ENCODE measurements at regions not wholly inside any gene's neighbourhood (a gene's known extent, or its start where the extent isn't known, plus 50 kb on each side); places are given as distances from the start of the nearest gene placed in this dataset.
"Not testable (repeated sequence)": the region's sequence is repeated elsewhere in the genome, so short reads cannot be mapped to it uniquely, and the experiment has no call there.

- no peak overlapping the region for H3K4me3 ChIP-seq
- H3K4me1 ChIP-seq = no peaks in the 10 kb centered on the region
- H3K27me3 ChIP-seq = no peaks in the 10 kb centered on the region
- intact Hi-C loops (cut with DNase I; ENCODE audit: low total_unique reads) = no loop called here
- H3K27ac ChIP-seq = no peak overlapping the region
- H3K36me3 ChIP-seq = no peaks in the 10 kb centered on the region
- TF ChIP-seq CTCF (IDR thresholded peaks at IDR 0.05) = no peak
- H3K9me3 ChIP-seq = no peaks in the 10 kb centered on the region
- no peak for DNase-seq
Measured at GRCh38 chr12:33111850-33112249, 215.3 kb upstream of the PKP2 start.

GRCh38 chr12:33107827-33108226 lies 211.2 kb upstream of the PKP2 start:
- DNase-seq; H3K4me1 ChIP-seq; H3K4me3 ChIP-seq; H3K36me3 ChIP-seq; H3K9me3 ChIP-seq; H3K27me3 ChIP-seq; H3K27ac ChIP-seq; intact Hi-C loops (cut with DNase I; ENCODE audit: low total_unique reads): not testable (repeated sequence)

- H3K36me3 ChIP-seq = no peaks in the 10 kb centered on the region
- H3K27ac ChIP-seq = no peak overlapping the region
- H3K4me1 ChIP-seq = no peaks in the 10 kb centered on the region
- H3K4me3 ChIP-seq = no peak overlapping the region
- no peaks in the 10 kb centered on the region for H3K27me3 ChIP-seq
- no peak for TF ChIP-seq CTCF (IDR thresholded peaks at IDR 0.05)
- intact Hi-C loops (cut with DNase I; ENCODE audit: low total_unique reads) = no loop called here
- no peaks in the 10 kb centered on the region for H3K9me3 ChIP-seq
- no peak for DNase-seq
Measured at GRCh38 chr12:33093534-33093933, 197.0 kb upstream of the PKP2 start.

- H3K4me1 ChIP-seq; H3K27ac ChIP-seq; H3K9me3 ChIP-seq; DNase-seq; intact Hi-C loops (cut with DNase I; ENCODE audit: low total_unique reads); H3K4me3 ChIP-seq; H3K36me3 ChIP-seq; H3K27me3 ChIP-seq: not testable (repeated sequence)
Measured at GRCh38 chr12:33087876-33088275, 191.3 kb upstream of the PKP2 start.

- H3K36me3 ChIP-seq; H3K27me3 ChIP-seq; H3K9me3 ChIP-seq; H3K4me1 ChIP-seq; intact Hi-C loops (cut with DNase I; ENCODE audit: low total_unique reads); H3K27ac ChIP-seq; H3K4me3 ChIP-seq; DNase-seq: not testable (repeated sequence)
Measured at GRCh38 chr12:33076401-33076800, 179.8 kb upstream of the PKP2 start.

GRCh38 chr12:33075130-33075766 lies 178.7 kb upstream of the PKP2 start:
- H3K36me3 ChIP-seq; DNase-seq; H3K9me3 ChIP-seq; H3K27ac ChIP-seq; H3K27me3 ChIP-seq; H3K4me1 ChIP-seq; intact Hi-C loops (cut with DNase I; ENCODE audit: low total_unique reads); H3K4me3 ChIP-seq: not testable (repeated sequence)

- Histone ChIP-seq H3K27me3 (no peaks in the 10 kb centered on the region), H3K36me3 (no peaks in the 10 kb centered on the region), H3K27ac (no peak overlapping the region), H3K4me1 (no peaks in the 10 kb centered on the region), H3K4me3 (no peak overlapping the region), H3K9me3 (no peaks in the 10 kb centered on the region)
- intact Hi-C loops (cut with DNase I; ENCODE audit: low total_unique reads) = no loop called here
- no peak for DNase-seq
- TF ChIP-seq CTCF (IDR thresholded peaks at IDR 0.05) = no peak
Measured at GRCh38 chr12:33061844-33062243, 165.3 kb upstream of the PKP2 start.

GRCh38 chr12:33054371-33054770 lies 157.8 kb upstream of the PKP2 start:
- Histone ChIP-seq H3K27ac (no peak overlapping the region), H3K27me3 (no peaks in the 10 kb centered on the region), H3K4me1 (no peaks in the 10 kb centered on the region), H3K9me3 (no peaks in the 10 kb centered on the region), H3K36me3 (no peaks in the 10 kb centered on the region), H3K4me3 (no peak overlapping the region)
- no peak for DNase-seq
- intact Hi-C loops (cut with DNase I; ENCODE audit: low total_unique reads) = no loop called here
- TF ChIP-seq CTCF (IDR thresholded peaks at IDR 0.05) = no peak
